Brain pericyte (primary cell): ENCODE measurements at regions not wholly inside any gene's neighbourhood (a gene's known extent, or its start where the extent isn't known, plus 50 kb on each side); places are given as distances from the start of the nearest gene placed in this dataset.

ENCODE experiments used
- DNase-seq: peaks from one replicate; pipeline ENCODE4 v3.0.0-alpha.2; 2012; ENCODE audit warnings: low read depth, low spot score

- DNase-seq: no peak
Observed at GRCh38 chr2:235168174-235168979, 216.6 kb downstream of the SH3BP4 start.

- no peak for DNase-seq
Observed at GRCh38 chr2:235170016-235170415, 218.2 kb downstream of the SH3BP4 start.

- no peak for DNase-seq
Observed at GRCh38 chr2:235170536-235171521, 219.0 kb downstream of the SH3BP4 start.

GRCh38 chr2:235171550-235172031, 219.8 kb downstream of the SH3BP4 start:
- no peak for DNase-seq

GRCh38 chr2:235180642-235181041, 228.8 kb downstream of the SH3BP4 start:
- no peak for DNase-seq

GRCh38 chr2:235183786-235184185, 232.0 kb downstream of the SH3BP4 start:
- DNase-seq: no peak

- DNase-seq: no peak
Observed at GRCh38 chr2:235187806-235188205, 236.0 kb downstream of the SH3BP4 start.

- no peak for DNase-seq
Observed at GRCh38 chr2:235191486-235191885, 239.7 kb downstream of the SH3BP4 start.

- DNase-seq: no peak
Observed at GRCh38 chr2:235191978-235192377, 240.2 kb downstream of the SH3BP4 start.

- no peak for DNase-seq
Observed at GRCh38 chr2:235194351-235194750, 242.5 kb downstream of the SH3BP4 start.

GRCh38 chr2:235194836-235195235, 243.0 kb downstream of the SH3BP4 start:
- DNase-seq: no peak

- no peak for DNase-seq
Observed at GRCh38 chr2:235195921-235196320, 244.1 kb downstream of the SH3BP4 start.

GRCh38 chr2:235199128-235199527, 247.3 kb downstream of the SH3BP4 start:
- no peak for DNase-seq

GRCh38 chr2:235200216-235200615, 248.4 kb downstream of the SH3BP4 start:
- DNase-seq: no peak

- DNase-seq: no peak
Observed at GRCh38 chr2:235201756-235202155, 249.9 kb downstream of the SH3BP4 start.

- no peak for DNase-seq
Observed at GRCh38 chr2:235204948-235205347, 253.1 kb downstream of the SH3BP4 start.

GRCh38 chr2:235206399-235206798, 254.6 kb downstream of the SH3BP4 start:
- DNase-seq: no peak

- DNase-seq: no peak
Observed at GRCh38 chr2:235206980-235207579, 255.3 kb downstream of the SH3BP4 start.

GRCh38 chr2:235211056-235211455, 259.2 kb downstream of the SH3BP4 start:
- DNase-seq: no peak

GRCh38 chr2:235212501-235213158, 260.8 kb downstream of the SH3BP4 start:
- no peak for DNase-seq

- no peak for DNase-seq
Observed at GRCh38 chr2:235215248-235215647, 263.4 kb downstream of the SH3BP4 start.
